ENCODE measurements at regions not wholly inside any gene's neighbourhood (a gene's known extent, or its start where the extent isn't known, plus 50 kb on each side); places are given as distances from the start of the nearest gene placed in this dataset.

DNA sequence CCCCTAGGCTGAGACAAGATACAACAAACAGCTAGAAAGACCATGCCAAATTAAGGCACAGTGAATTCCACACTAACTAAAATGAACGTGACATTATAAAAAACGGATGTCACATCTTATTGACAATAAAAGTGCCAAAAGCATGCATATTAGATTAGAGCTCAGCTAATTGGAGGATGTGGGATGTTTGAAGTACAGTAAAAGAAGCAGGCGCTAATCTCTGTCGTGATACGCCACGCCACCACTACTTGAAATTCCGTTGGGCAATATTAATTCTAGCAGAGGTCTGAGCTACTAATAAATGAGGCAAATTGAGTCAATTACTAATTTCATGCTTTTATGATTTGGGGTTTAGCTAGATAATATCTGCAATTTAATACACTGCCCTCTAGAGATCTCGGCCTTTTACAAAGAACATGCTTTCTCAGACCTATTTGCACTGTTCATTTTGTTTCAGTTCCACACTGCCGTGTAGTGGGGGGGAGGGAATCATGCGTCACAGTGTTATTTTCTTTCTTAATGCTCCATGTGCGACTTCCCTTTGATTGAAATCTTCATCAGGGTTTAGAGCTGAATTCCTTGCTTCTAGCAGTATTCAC is 52.9 kb upstream of the ROBO2 start:
- H3K27me3 Mint-ChIP-seq (ENCODE audit: insufficient read depth) = no peaks in the 10 kb centered on the region
- no peaks in the 10 kb centered on the region for H3K36me3 Mint-ChIP-seq (ENCODE audit: low read depth)

More for the DNA sequence above, 52.9 kb upstream of the ROBO2 start:
- H3K4me3 Mint-ChIP-seq = no peak overlapping the region
- TF ChIP-seq, protein P1, sequence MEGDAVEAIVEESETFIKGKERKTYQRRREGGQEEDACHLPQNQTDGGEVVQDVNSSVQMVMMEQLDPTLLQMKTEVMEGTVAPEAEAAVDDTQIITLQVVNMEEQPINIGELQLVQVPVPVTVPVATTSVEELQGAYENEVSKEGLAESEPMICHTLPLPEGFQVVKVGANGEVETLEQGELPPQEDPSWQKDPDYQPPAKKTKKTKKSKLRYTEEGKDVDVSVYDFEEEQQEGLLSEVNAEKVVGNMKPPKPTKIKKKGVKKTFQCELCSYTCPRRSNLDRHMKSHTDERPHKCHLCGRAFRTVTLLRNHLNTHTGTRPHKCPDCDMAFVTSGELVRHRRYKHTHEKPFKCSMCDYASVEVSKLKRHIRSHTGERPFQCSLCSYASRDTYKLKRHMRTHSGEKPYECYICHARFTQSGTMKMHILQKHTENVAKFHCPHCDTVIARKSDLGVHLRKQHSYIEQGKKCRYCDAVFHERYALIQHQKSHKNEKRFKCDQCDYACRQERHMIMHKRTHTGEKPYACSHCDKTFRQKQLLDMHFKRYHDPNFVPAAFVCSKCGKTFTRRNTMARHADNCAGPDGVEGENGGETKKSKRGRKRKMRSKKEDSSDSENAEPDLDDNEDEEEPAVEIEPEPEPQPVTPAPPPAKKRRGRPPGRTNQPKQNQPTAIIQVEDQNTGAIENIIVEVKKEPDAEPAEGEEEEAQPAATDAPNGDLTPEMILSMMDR (IDR thresholded peaks at IDR 0.05) = no peak
- DNase-seq = no peak
- peaks cover 30% of the 10 kb centered on the region for H3K9me3 Mint-ChIP-seq
- H3K4me1 Mint-ChIP-seq (ENCODE audit: low read depth) = no peaks in the 10 kb centered on the region
- no peak overlapping the region for H3K27ac Mint-ChIP-seq

Data from HFFc6 (cell line).